ENCODE measurements at regions not wholly inside any gene's neighbourhood (a gene's known extent, or its start where the extent isn't known, plus 50 kb on each side); places are given as distances from the start of the nearest gene placed in this dataset.

- ATAC-seq (no peak), DNase-seq (no peak)
- intact Hi-C loops (cut with DNase I, micrococcal nuclease) = no loop called here
Measured at GRCh38 chr6:66948106-66948505, 1241.1 kb upstream of the EYS start.

GRCh38 chr6:66940003-66940402 lies 1233.0 kb upstream of the EYS start:
- DNase-seq (no peak), ATAC-seq (no peak)
- intact Hi-C loops (cut with DNase I, micrococcal nuclease) = no loop called here

GRCh38 chr6:66937180-66937579 lies 1230.2 kb upstream of the EYS start:
- intact Hi-C loops (cut with DNase I, micrococcal nuclease) = no loop called here
- ATAC-seq = no peak
- DNase-seq = no peak

- ATAC-seq (no peak), DNase-seq (no peak)
- intact Hi-C loops (cut with DNase I, micrococcal nuclease) = no loop called here
Measured at GRCh38 chr6:66935612-66936011, 1228.6 kb upstream of the EYS start.

- ATAC-seq (no peak), DNase-seq (no peak)
- intact Hi-C loops (cut with DNase I, micrococcal nuclease) = no loop called here
Measured at GRCh38 chr6:66931787-66932186, 1224.8 kb upstream of the EYS start.

- ATAC-seq (no peak), DNase-seq (no peak)
- intact Hi-C loops (cut with DNase I, micrococcal nuclease) = no loop called here
Measured at GRCh38 chr6:66930559-66931290, 1223.7 kb upstream of the EYS start.

GRCh38 chr6:66926060-66926459 lies 1219.0 kb upstream of the EYS start:
- DNase-seq (no peak), ATAC-seq (no peak)
- intact Hi-C loops (cut with DNase I, micrococcal nuclease) = no loop called here

- ATAC-seq (no peak), DNase-seq (no peak)
- intact Hi-C loops (cut with DNase I, micrococcal nuclease) = no loop called here
Measured at GRCh38 chr6:66913657-66914056, 1206.6 kb upstream of the EYS start.

GRCh38 chr6:66902457-66902856 lies 1195.4 kb upstream of the EYS start:
- intact Hi-C loops (cut with DNase I, micrococcal nuclease) = no loop called here
- DNase-seq (no peak), ATAC-seq (no peak)

- DNase-seq (no peak), ATAC-seq (no peak)
- intact Hi-C loops (cut with DNase I, micrococcal nuclease) = no loop called here
Measured at GRCh38 chr6:66900133-66901083, 1193.4 kb upstream of the EYS start.

- intact Hi-C loops (cut with DNase I, micrococcal nuclease) = no loop called here
- ATAC-seq (no peak), DNase-seq (no peak)
Measured at GRCh38 chr6:66897576-66897975, 1190.5 kb upstream of the EYS start.

- ATAC-seq (no peak), DNase-seq (no peak)
- intact Hi-C loops (cut with DNase I, micrococcal nuclease) = no loop called here
Measured at GRCh38 chr6:66896415-66896814, 1189.4 kb upstream of the EYS start.

- DNase-seq (no peak), ATAC-seq (no peak)
- intact Hi-C loops (cut with DNase I, micrococcal nuclease) = no loop called here
Measured at GRCh38 chr6:66883453-66883852, 1176.4 kb upstream of the EYS start.

- intact Hi-C loops (cut with DNase I, micrococcal nuclease) = no loop called here
- ATAC-seq = no peak
Measured at GRCh38 chr6:66866801-66867200, 1159.8 kb upstream of the EYS start.

GRCh38 chr6:66865771-66866170 lies 1158.7 kb upstream of the EYS start:
- no peak for DNase-seq
- ATAC-seq = no peak
- intact Hi-C loops (cut with DNase I, micrococcal nuclease) = no loop called here

More at GRCh38 chr6:66866801-66867200, 1159.8 kb upstream of the EYS start:
- DNase-seq = no peak

GRCh38 chr6:66861007-66861541 lies 1154.0 kb upstream of the EYS start:
- no peak for DNase-seq
- ATAC-seq = no peak

GRCh38 chr6:66860328-66860727 lies 1153.3 kb upstream of the EYS start:
- intact Hi-C loops (cut with DNase I, micrococcal nuclease) = no loop called here
- ATAC-seq = no peak
- DNase-seq = no peak

More at GRCh38 chr6:66861007-66861541, 1154.0 kb upstream of the EYS start:
- intact Hi-C loops (cut with DNase I, micrococcal nuclease) = no loop called here

- ATAC-seq (no peak), DNase-seq (no peak)
- intact Hi-C loops (cut with DNase I, micrococcal nuclease) = no loop called here
Measured at GRCh38 chr6:66858196-66858595, 1151.2 kb upstream of the EYS start.

GRCh38 chr6:66854014-66854413 lies 1147.0 kb upstream of the EYS start:
- intact Hi-C loops (cut with DNase I, micrococcal nuclease) = no loop called here
- DNase-seq (no peak), ATAC-seq (no peak)

- intact Hi-C loops (cut with DNase I, micrococcal nuclease) = no loop called here
- DNase-seq = no peak
Measured at GRCh38 chr6:66851930-66852329, 1144.9 kb upstream of the EYS start.

More at GRCh38 chr6:66851930-66852329, 1144.9 kb upstream of the EYS start:
- no peak for ATAC-seq

Measured in left colon (tissue), 2 donors.